ENCODE measurements at regions not wholly inside any gene's neighbourhood (a gene's known extent, or its start where the extent isn't known, plus 50 kb on each side); places are given as distances from the start of the nearest gene placed in this dataset.
"Not testable (repeated sequence)": the region's sequence is repeated elsewhere in the genome, so short reads cannot be mapped to it uniquely, and the experiment has no call there.

DNA sequence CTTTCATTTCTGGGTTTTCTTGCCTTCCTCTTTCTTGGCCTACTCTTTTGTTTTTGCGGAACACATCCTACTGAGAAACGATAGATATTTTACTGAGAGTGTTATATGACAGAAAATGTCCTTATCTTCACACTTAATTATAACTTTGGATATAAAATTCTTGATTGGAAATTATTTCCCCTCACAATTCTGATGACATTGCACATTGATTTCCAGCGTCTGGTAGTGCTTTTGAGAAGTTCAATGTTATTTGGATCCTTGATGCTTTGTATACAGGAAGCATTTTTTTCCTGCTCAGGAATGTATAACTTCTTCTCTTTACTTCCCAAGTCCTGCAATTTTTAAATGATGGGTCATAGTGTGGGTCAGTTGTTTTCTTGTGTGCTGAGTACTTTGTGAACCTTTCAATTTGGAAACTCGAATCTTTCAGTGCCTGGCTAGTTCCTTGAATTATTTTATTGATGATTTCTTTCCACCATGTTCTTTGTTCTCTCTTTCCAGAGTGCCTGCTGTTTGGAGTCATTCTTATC, 183.9 kb downstream of the PDCD6IP start:
- Histone ChIP-seq H3K27ac (ENCODE audit: insufficient read depth, low read depth, low read length) (no peak overlapping the region), H3K9ac (replicated peaks; ENCODE audit: extremely low read depth, insufficient read depth, low read length) (no peak overlapping the region), H2AFZ (ENCODE audit: low read depth, low read length) (no peak overlapping the region), H3K27me3 (ENCODE audit: control insufficient read depth in 2 of 2, insufficient read depth in 2 of 2, low read length in 2 of 2) (peaks cover 0 to 2% of the 10 kb centered on the region in 2 experiments), H3K36me3 (ENCODE audit: control insufficient read depth in 2 of 2, extremely low read depth in 1 of 2, insufficient read depth in 2 of 2, low read length in 2 of 2) (no peaks in the 10 kb centered on the region), H4K20me1 (replicated peaks; ENCODE audit: control insufficient read depth, extremely low read depth, insufficient read depth, low read length) (no peaks in the 10 kb centered on the region), H3K79me2 (ENCODE audit: control insufficient read depth, insufficient read depth, low read length) (no peaks in the 10 kb centered on the region), H3K4me3 (replicated peaks in 1 of 3; ENCODE audit: insufficient read depth in 1 of 3, low read depth in 1 of 3, low read length in 3 of 3) (no peak overlapping the region), H3K4me1 (ENCODE audit: control insufficient read depth, extremely low read depth, insufficient read depth, low read length) (no peaks in the 10 kb centered on the region), H3K4me2 (ENCODE audit: insufficient read depth, low read length) (no peak overlapping the region), H3K9me3 (replicated peaks; ENCODE audit: control insufficient read depth, insufficient read depth, low read length) (no peaks in the 10 kb centered on the region), H3K9me1 (replicated peaks; ENCODE audit: control insufficient read depth, extremely low read depth, insufficient read depth, low read length) (no peaks in the 10 kb centered on the region)
- TF ChIP-seq, protein P1, sequence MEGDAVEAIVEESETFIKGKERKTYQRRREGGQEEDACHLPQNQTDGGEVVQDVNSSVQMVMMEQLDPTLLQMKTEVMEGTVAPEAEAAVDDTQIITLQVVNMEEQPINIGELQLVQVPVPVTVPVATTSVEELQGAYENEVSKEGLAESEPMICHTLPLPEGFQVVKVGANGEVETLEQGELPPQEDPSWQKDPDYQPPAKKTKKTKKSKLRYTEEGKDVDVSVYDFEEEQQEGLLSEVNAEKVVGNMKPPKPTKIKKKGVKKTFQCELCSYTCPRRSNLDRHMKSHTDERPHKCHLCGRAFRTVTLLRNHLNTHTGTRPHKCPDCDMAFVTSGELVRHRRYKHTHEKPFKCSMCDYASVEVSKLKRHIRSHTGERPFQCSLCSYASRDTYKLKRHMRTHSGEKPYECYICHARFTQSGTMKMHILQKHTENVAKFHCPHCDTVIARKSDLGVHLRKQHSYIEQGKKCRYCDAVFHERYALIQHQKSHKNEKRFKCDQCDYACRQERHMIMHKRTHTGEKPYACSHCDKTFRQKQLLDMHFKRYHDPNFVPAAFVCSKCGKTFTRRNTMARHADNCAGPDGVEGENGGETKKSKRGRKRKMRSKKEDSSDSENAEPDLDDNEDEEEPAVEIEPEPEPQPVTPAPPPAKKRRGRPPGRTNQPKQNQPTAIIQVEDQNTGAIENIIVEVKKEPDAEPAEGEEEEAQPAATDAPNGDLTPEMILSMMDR (IDR thresholded peaks at IDR 0.05; ENCODE audit: extremely low read depth in 1 of 2, insufficient read depth in 1 of 2, low read depth in 1 of 2, low read length in 2 of 2): no peak
- no peak for TF ChIP-seq POLR2AphosphoS5 (IDR thresholded peaks at IDR 0.05; ENCODE audit: insufficient read depth, low read depth, low read length)
- TF ChIP-seq GATA2 (IDR thresholded peaks at IDR 0.05; ENCODE audit: insufficient read depth, insufficient read length, low read depth, low read length): no peak
- no peak for TF ChIP-seq EZH2 (IDR thresholded peaks at IDR 0.05; ENCODE audit: borderline replicate concordance, low read depth, low read length, severe bottlenecking)
- TF ChIP-seq POLR2A (IDR thresholded peaks at IDR 0.05; ENCODE audit: low read depth, low read length): no peak
- TF ChIP-seq JUN (IDR thresholded peaks at IDR 0.05; ENCODE audit: borderline replicate concordance, insufficient read depth, insufficient read length, low read depth): no peak
- TF ChIP-seq, protein P2, sequence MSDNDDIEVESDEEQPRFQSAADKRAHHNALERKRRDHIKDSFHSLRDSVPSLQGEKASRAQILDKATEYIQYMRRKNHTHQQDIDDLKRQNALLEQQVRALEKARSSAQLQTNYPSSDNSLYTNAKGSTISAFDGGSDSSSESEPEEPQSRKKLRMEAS (IDR thresholded peaks at IDR 0.05; ENCODE audit: insufficient read depth, insufficient read length): no peak
- no peak for TF ChIP-seq FOS (IDR thresholded peaks at IDR 0.05; ENCODE audit: borderline replicate concordance, insufficient read depth, low read length)
- TF ChIP-seq MYC (IDR thresholded peaks at IDR 0.05; ENCODE audit: low read depth, low read length): no peak
- ChIA-PET POLR2A (no interaction called here), CTCF (no interaction called here)
- BruUV-seq (replicated peaks): no TSS peak
- dilution Hi-C loops (cut with MboI; ENCODE audit: extremely low pct_ligation_motif_present, low sequenced_read_pairs) (no loop called here), intact Hi-C loops (cut with micrococcal nuclease) (no loop called here)
- DNase-seq (ENCODE audit: low read depth, low spot score) (no peak), FAIRE-seq (no peak)

DNA sequence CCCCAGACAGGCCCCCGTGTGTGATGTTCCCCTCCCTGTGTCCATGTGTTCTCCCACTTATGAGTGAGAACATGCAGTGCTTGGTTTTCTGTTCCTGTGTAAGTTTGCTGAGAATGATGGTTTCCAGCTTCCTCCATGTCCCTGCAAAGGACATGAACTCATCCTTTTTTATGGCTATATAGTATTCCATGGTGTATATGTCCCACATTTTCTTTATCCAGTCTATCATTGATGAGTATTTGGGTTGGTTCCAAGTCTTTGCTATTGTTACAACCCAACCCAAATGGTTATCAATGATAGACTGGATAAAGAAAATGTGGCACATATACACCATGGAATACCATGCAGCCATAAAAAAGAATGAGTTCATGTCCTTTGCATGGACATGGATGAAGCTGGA, 184.5 kb downstream of the PDCD6IP start:
- H2AFZ ChIP-seq (ENCODE audit: low read depth, low read length); FAIRE-seq; H3K9me3 ChIP-seq (replicated peaks; ENCODE audit: control insufficient read depth, insufficient read depth, low read length); H3K9ac ChIP-seq (replicated peaks; ENCODE audit: extremely low read depth, insufficient read depth, low read length); H3K4me1 ChIP-seq (ENCODE audit: control insufficient read depth, extremely low read depth, insufficient read depth, low read length); CTCF ChIA-PET; H4K20me1 ChIP-seq (replicated peaks; ENCODE audit: control insufficient read depth, extremely low read depth, insufficient read depth, low read length); H3K36me3 ChIP-seq (ENCODE audit: control insufficient read depth in 2 of 2, extremely low read depth in 1 of 2, insufficient read depth in 2 of 2, low read length in 2 of 2); intact Hi-C loops (cut with micrococcal nuclease); H3K4me2 ChIP-seq (ENCODE audit: insufficient read depth, low read length); H3K27ac ChIP-seq (ENCODE audit: insufficient read depth, low read depth, low read length); H3K9me1 ChIP-seq (replicated peaks; ENCODE audit: control insufficient read depth, extremely low read depth, insufficient read depth, low read length); H3K27me3 ChIP-seq (ENCODE audit: control insufficient read depth in 2 of 2, insufficient read depth in 2 of 2, low read length in 2 of 2); BruUV-seq (replicated peaks); DNase-seq (ENCODE audit: low read depth, low spot score); POLR2A ChIA-PET; H3K79me2 ChIP-seq (ENCODE audit: control insufficient read depth, insufficient read depth, low read length); dilution Hi-C loops (cut with MboI; ENCODE audit: extremely low pct_ligation_motif_present, low sequenced_read_pairs); H3K4me3 ChIP-seq (replicated peaks in 1 of 3; ENCODE audit: insufficient read depth in 1 of 3, low read depth in 1 of 3, low read length in 3 of 3): not testable (repeated sequence)

All from endothelial cell of umbilical vein (primary cell).